NT2/D1 (cell line): ENCODE measurements at regions not wholly inside any gene's neighbourhood (a gene's known extent, or its start where the extent isn't known, plus 50 kb on each side); places are given as distances from the start of the nearest gene placed in this dataset.

ENCODE experiments used
- YY1 ChIP-seq: IDR thresholded peaks from 2 replicates; pipeline ENCODE4 v1.6.1; 2011; ENCODE audit not compliant: insufficient read length, insufficient read depth
- ZNF274 ChIP-seq: IDR thresholded peaks from 2 replicates; pipeline ENCODE4 v1.6.1; 2011; ENCODE audit warnings: mild to moderate bottlenecking, low read depth, low read length

DNA sequence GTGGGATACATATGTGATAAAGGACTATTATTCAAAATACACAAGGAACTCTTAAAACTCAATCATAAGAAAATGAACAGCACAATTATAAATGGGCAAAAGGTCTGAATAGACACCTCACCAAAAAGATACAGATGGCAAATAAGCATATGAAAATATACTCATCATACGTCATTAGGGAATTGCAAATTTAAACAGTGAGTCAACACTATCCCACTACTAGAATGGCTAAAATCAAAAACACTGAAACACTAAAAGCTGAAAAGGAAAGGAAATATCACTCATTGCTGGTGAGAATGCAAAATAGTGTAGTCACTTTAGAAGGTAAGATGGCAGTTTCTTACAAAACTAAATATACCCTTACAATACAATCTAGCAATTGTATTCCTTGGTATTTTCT, 597.0 kb upstream of the PABPC4L start:
- TF ChIP-seq ZNF274: no peak
- no peak for TF ChIP-seq YY1
